T-helper 1 cell treated with Interleukin-12 subunit alpha and Interleukin-12 subunit beta and Interleukin-4 antibody, amounts not matched to agents 30 ng/mL and 1 ng/mL, for 36 hours (primary cell): ENCODE measurements at regions not wholly inside any gene's neighbourhood (a gene's known extent, or its start where the extent isn't known, plus 50 kb on each side); places are given as distances from the start of the nearest gene placed in this dataset.

ENCODE experiments used
- intact Hi-C: fragments of 100-400 bp; cut with micrococcal nuclease; formaldehyde crosslinking; loops from one replicate; pipeline ENCODE4 v1.15.1; 2024

GRCh38 chr2:221844212-221845020 lies 272.3 kb upstream of the EPHA4 start:
- intact Hi-C loops = no loop called here

- intact Hi-C loops = no loop called here
Observed at GRCh38 chr2:221836095-221836494, 264.0 kb upstream of the EPHA4 start.

- intact Hi-C loops = no loop called here
Observed at GRCh38 chr2:221833966-221834365, 261.9 kb upstream of the EPHA4 start.

- intact Hi-C loops = no loop called here
Observed at GRCh38 chr2:221831051-221831450, 258.9 kb upstream of the EPHA4 start.

GRCh38 chr2:221822416-221822815 lies 250.3 kb upstream of the EPHA4 start:
- intact Hi-C loops = no loop called here

GRCh38 chr2:221818616-221819320 lies 246.7 kb upstream of the EPHA4 start:
- intact Hi-C loops = no loop called here

- intact Hi-C loops = no loop called here
Observed at GRCh38 chr2:221817878-221818277, 245.8 kb upstream of the EPHA4 start.

- intact Hi-C loops = no loop called here
Observed at GRCh38 chr2:221817052-221817451, 244.9 kb upstream of the EPHA4 start.

- intact Hi-C loops = no loop called here
Observed at GRCh38 chr2:221816566-221816965, 244.5 kb upstream of the EPHA4 start.

GRCh38 chr2:221810650-221811049 lies 238.5 kb upstream of the EPHA4 start:
- intact Hi-C loops = no loop called here

- intact Hi-C loops = no loop called here
Observed at GRCh38 chr2:221810245-221810644, 238.1 kb upstream of the EPHA4 start.

GRCh38 chr2:221808488-221808887 lies 236.4 kb upstream of the EPHA4 start:
- intact Hi-C loops = no loop called here

- intact Hi-C loops = no loop called here
Observed at GRCh38 chr2:221807706-221808105, 235.6 kb upstream of the EPHA4 start.

- intact Hi-C loops = no loop called here
Observed at GRCh38 chr2:221802089-221802488, 230.0 kb upstream of the EPHA4 start.

GRCh38 chr2:221792971-221793521 lies 220.9 kb upstream of the EPHA4 start:
- intact Hi-C loops = no loop called here

GRCh38 chr2:221791844-221792243 lies 219.7 kb upstream of the EPHA4 start:
- intact Hi-C loops = no loop called here

- intact Hi-C loops = no loop called here
Observed at GRCh38 chr2:221787561-221787960, 215.5 kb upstream of the EPHA4 start.

GRCh38 chr2:221786297-221786926 lies 214.3 kb upstream of the EPHA4 start:
- intact Hi-C loops = no loop called here

- intact Hi-C loops = no loop called here
Observed at GRCh38 chr2:221780281-221780688, 208.2 kb upstream of the EPHA4 start.

GRCh38 chr2:221779614-221780067 lies 207.5 kb upstream of the EPHA4 start:
- intact Hi-C loops = no loop called here

- intact Hi-C loops = no loop called here
Observed at GRCh38 chr2:221778025-221778424, 205.9 kb upstream of the EPHA4 start.

- intact Hi-C loops = no loop called here
Observed at GRCh38 chr2:221777119-221777518, 205.0 kb upstream of the EPHA4 start.
